GM18951 (cell line): ENCODE measurements at regions not wholly inside any gene's neighbourhood (a gene's known extent, or its start where the extent isn't known, plus 50 kb on each side); places are given as distances from the start of the nearest gene placed in this dataset.

Experiments
- POLR2A ChIP-seq: IDR thresholded peaks from 4 replicates; pipeline ENCODE4 v1.6.1; 2011; ENCODE audit warnings: mild to moderate bottlenecking; ENCODE audit not compliant: insufficient read length, insufficient read depth; ENCODE audit errors: extremely low read depth
- in situ Hi-C: fragments of 300-500 bp; cut with MboI; formaldehyde crosslinking; loops from one replicate; pipeline ENCODE4 v1.12.0; 2022; ENCODE audit warnings: low sequenced_read_pairs, mixed read lengths, inconsistent platforms; ENCODE audit not compliant: unreplicated experiment

DNA sequence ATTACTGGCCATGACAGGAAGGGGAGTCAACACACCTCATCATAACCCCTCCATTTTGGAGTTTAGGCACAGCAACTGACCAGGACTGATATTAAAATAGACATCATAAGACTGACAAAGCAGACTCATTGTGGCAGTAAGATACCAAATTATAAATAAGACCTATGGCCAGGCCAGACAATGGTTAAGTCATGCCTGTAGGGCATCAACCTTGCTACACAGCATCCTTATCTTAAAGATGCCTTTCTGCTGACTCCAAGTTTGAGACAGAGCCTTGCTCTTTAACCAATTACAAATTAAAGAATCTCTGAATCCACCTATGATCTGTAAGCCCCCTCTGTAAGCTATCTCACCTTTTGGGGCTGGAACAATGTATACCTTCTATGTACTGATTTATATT lies 65.5 kb downstream of the VCX2 start:
- in situ Hi-C loops, result no loop called here

GRCh38 chrX:8103655-8104054 lies 67.4 kb downstream of the VCX2 start:
- in situ Hi-C loops, result no loop called here
- TF ChIP-seq POLR2A, result no peak

More for the DNA sequence above, 65.5 kb downstream of the VCX2 start:
- no peak for TF ChIP-seq POLR2A

DNA sequence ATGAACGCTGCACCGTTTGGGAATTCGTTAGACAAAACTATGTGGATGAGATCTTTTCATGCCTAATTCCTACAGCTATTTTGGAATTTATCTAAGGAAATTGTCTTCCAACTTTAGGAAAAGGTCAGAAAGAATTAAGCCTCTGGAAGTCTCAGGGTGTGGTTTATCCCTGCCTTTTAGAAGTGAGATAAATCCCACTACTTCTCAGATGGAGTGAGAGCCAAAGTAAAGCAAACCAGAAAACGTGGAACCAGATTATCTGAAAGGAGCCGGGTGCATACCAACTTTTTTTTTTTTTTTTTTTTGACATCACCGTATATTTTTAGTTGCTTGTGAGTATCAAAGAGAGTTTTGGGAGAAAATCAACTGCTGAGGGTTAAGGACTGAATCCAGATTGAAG lies 79.6 kb downstream of the VCX2 start:
- in situ Hi-C loops, result no loop called here
- no peak for TF ChIP-seq POLR2A

GRCh38 chrX:8090906-8091305 lies 80.2 kb downstream of the VCX2 start:
- in situ Hi-C loops, result no loop called here
- TF ChIP-seq POLR2A, result no peak

DNA sequence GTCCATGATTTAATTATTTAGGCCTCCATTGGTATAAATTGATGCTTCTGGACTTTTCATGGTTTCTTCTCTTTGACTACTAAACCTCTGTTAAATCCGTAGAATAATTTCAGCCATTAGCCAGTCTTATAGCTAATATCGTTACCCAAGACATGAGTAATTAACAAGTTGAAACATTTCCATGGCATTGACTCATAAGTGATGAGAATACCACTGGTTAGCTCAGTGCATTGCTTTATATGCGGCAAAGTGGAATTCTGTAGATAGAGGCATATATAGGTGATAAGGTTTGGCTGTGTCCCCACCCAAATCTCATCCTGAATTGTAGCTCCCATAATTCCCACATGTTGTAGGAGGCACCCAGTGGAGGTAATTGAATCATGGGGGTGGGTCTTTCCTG lies 80.6 kb downstream of the VCX2 start:
- in situ Hi-C loops, result no loop called here
- TF ChIP-seq POLR2A, result no peak

DNA sequence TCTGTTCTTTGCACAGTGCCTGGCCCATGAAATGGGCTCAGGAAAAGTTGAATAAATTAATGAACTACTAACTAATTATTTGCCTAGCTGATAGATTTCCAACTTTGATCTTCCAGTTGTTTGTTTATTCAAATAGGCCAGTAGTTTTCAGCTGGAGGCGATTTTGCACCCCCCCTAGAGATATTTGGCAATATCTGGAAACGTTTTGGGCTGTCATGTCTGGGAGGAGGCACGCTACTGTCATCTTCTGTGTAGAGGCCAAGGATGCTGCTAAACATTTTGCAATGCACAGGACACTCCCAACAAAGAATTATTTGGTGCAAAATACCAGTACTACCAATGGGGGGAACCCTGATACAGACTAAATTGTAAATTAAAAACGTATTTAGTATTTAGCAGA lies 81.9 kb downstream of the VCX2 start:
- TF ChIP-seq POLR2A, result no peak
- in situ Hi-C loops, result no loop called here

DNA sequence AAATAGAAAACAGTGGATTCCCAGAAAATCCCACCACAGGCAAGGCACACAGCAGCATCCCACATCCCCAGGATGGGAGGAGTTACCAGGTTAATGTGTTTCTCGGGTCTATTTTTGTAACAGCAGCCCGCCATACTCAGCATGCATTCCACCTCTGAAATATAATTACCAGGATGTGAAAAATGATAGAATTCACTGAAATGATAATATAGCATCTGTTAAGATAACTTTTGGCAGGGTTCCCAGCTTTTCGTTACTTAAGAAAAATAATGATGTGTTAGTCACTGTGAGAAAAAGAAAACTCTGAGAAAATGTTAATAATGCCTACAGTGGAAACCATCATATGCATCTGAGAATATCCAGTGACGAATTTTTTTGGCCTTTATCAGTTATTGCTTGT lies 87.1 kb downstream of the VCX2 start:
- TF ChIP-seq POLR2A, result no peak
- in situ Hi-C loops, result no loop called here

- in situ Hi-C loops, result no loop called here
- no peak for TF ChIP-seq POLR2A
These were observed 87.8 kb downstream of the VCX2 start for GRCh38 chrX:8083286-8083685.

GRCh38 chrX:8075636-8076035 lies 95.4 kb downstream of the VCX2 start:
- in situ Hi-C loops, result no loop called here
- TF ChIP-seq POLR2A, result no peak

- TF ChIP-seq POLR2A, result no peak
- in situ Hi-C loops, result no loop called here
These were observed 103.2 kb downstream of the VCX2 start for GRCh38 chrX:8067754-8068462.

- no peak for TF ChIP-seq POLR2A
- in situ Hi-C loops, result no loop called here
These were observed 118.2 kb downstream of the VCX2 start for GRCh38 chrX:8052909-8053308.

DNA sequence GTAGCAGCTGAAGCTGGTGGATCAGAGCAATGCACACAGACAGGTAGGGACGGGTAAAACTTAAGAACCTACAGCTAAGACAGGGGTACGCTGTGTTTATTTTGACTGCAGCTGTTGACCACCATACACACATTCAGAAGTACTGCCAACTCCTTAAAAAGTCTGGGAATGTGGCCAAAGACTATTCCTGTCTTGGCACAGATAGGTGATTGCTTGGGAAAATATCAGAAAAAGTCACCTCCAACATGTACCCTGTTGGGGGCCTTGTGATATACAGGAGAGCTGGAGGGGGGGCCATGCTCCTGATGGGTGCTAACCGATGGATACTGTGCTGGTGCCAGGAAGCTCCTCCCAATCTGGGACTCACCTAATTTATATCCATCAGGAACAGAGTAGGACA lies 121.2 kb downstream of the VCX2 start:
- TF ChIP-seq POLR2A, result no peak
- in situ Hi-C loops, result no loop called here

DNA sequence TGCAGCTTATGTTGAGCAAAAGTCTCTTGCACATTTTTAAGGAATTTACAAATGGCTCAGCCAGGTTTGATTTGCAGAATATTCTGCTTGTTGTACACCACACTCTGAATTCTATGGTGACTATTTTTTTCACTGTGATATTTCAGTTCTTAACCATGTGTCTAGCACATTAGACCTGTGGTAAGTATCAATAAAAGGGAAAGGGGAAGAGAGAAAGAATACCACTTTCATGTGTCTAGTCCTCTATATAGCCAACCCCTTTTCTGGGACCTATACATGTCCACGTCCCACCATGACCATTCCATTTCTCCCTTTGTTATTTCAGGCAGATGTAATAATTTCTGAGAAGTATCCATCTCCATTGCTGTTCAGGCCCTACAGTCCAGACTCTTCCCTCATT lies 121.3 kb upstream of the PNPLA4 start:
- in situ Hi-C loops, result no loop called here
- TF ChIP-seq POLR2A, result no peak

DNA sequence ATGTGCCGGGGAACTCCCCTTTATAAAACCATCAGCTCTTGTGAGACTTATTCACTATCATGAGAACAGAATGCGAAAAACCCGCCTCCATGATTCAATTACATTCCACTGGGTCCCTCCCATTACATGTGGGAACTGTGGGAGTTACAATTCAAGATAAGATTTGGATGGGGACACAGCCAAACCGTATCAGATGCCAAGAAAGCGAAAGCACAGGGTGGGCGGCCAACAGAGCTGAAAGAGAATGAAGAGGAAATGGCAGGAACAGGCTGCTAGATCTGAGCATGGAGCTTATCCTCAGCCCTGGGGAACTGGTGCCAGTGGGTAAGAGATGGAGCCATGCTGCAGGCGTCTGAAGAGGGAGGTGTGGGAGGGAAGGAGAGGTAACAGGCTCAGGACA lies 117.7 kb upstream of the PNPLA4 start:
- TF ChIP-seq POLR2A, result no peak
- in situ Hi-C loops, result no loop called here

GRCh38 chrX:8043546-8043945 lies 116.3 kb upstream of the PNPLA4 start:
- TF ChIP-seq POLR2A, result no peak
- in situ Hi-C loops, result no loop called here
